OCI-LY1 (cell line): ENCODE measurements at regions not wholly inside any gene's neighbourhood (a gene's known extent, or its start where the extent isn't known, plus 50 kb on each side); places are given as distances from the start of the nearest gene placed in this dataset.
"Not testable (repeated sequence)": the region's sequence is repeated elsewhere in the genome, so short reads cannot be mapped to it uniquely, and the experiment has no call there.

Experiments
- H2AFZ ChIP-seq: fragments of 200-600 bp; sonication (generic), shearing (Covaris generic); 2 replicates; pipeline ENCODE4 v1.6.0; 2014; ENCODE audit warnings: antibody characterized with exemption, mild to moderate bottlenecking, low read length
- H3F3A ChIP-seq: fragments of 200-600 bp; sonication (generic), shearing (Covaris generic); 2 replicates; pipeline ENCODE4 v1.6.0; 2014; ENCODE audit warnings: mild to moderate bottlenecking, antibody characterized with exemption, low read length, moderate library complexity; ENCODE audit not compliant: insufficient read depth
- H3K27ac ChIP-seq: fragments of 200-600 bp; sonication (generic); 2 replicates; pipeline ENCODE4 v1.5.1; 2014; ENCODE audit warnings: low read length, mixed run types, mild to moderate bottlenecking, low read depth; ENCODE audit not compliant: poor library complexity, severe bottlenecking
- H3K27me3 ChIP-seq: fragments of 200-600 bp; sonication (generic); 2 replicates; pipeline ENCODE4 v1.6.0; 2014; ENCODE audit warnings: antibody characterized with exemption, mild to moderate bottlenecking, low read length, moderate library complexity; ENCODE audit not compliant: insufficient read depth
- H3K36me3 ChIP-seq: fragments of 200-600 bp; sonication (generic); 2 replicates; pipeline ENCODE4 v1.6.1; 2014; ENCODE audit warnings: mild to moderate bottlenecking, antibody characterized with exemption, low read length, moderate library complexity, mixed read lengths; ENCODE audit not compliant: insufficient read depth
- H3K4me1 ChIP-seq: fragments of 200-600 bp; sonication (generic); 2 replicates; pipeline ENCODE4 v1.5.1; 2014; ENCODE audit warnings: mild to moderate bottlenecking, low read length, moderate library complexity; ENCODE audit not compliant: insufficient read depth, severe bottlenecking
- H3K4me2 ChIP-seq: fragments of 200-600 bp; sonication (generic), shearing (Covaris generic); 2 replicates; pipeline ENCODE4 v1.6.1; 2014; ENCODE audit warnings: low read length
- H3K4me3 ChIP-seq: fragments of 200-600 bp; sonication (generic); 2 replicates; pipeline ENCODE4 v1.5.1; 2014; ENCODE audit warnings: low read length, low read depth, mild to moderate bottlenecking, mixed read lengths; ENCODE audit not compliant: poor library complexity, severe bottlenecking
- H3K79me2 ChIP-seq: fragments of 200-600 bp; shearing (Covaris generic); 2 replicates; pipeline ENCODE4 v1.6.1; 2016; ENCODE audit warnings: mixed run types, low read length, mixed read lengths; ENCODE audit not compliant: insufficient read depth
- H3K9ac ChIP-seq: fragments of 200-600 bp; sonication (generic), shearing (Covaris generic); 2 replicates; pipeline ENCODE4 v1.6.1; 2014; ENCODE audit warnings: mild to moderate bottlenecking, low read length, mixed read lengths
- H3K9me2 ChIP-seq: fragments of 200-600 bp; sonication (generic), shearing (Covaris generic); 2 replicates; pipeline ENCODE4 v1.6.1; 2014; ENCODE audit warnings: low read depth, mild to moderate bottlenecking, low read length, mixed read lengths
- H3K9me3 ChIP-seq: fragments of 200-600 bp; shearing (Covaris generic); 2 replicates; pipeline ENCODE4 v1.6.1; 2014; ENCODE audit warnings: low read length, mixed read lengths
- H4K20me1 ChIP-seq: fragments of 200-600 bp; sonication (generic), shearing (Covaris generic); 2 replicates; pipeline ENCODE4 v1.6.0; 2016; ENCODE audit warnings: mild to moderate bottlenecking, low read length; ENCODE audit not compliant: insufficient read depth
- EZH2 ChIP-seq: fragments of 200-600 bp; sonication (generic), shearing (Covaris generic); IDR thresholded peaks from 2 replicates; pipeline ENCODE4 v1.8.0; 2017; ENCODE audit warnings: borderline replicate concordance, mixed run types, mild to moderate bottlenecking, antibody characterized with exemption, low read length, moderate library complexity, mixed read lengths
- TF ChIP-seq, protein P1 (sequence below): fragments of 200-600 bp; sonication (generic), shearing (Covaris generic); IDR thresholded peaks from 2 replicates; pipeline ENCODE4 v1.5.1; 2017; ENCODE audit warnings: mild to moderate bottlenecking, antibody characterized with exemption, low read length, moderate library complexity, mixed read lengths

- Histone ChIP-seq H3F3A (no peaks in the 10 kb centered on the region), H3K36me3 (no peaks in the 10 kb centered on the region), H3K9me2 (no peaks in the 10 kb centered on the region), H3K9me3 (no peaks in the 10 kb centered on the region), H3K4me2 (no peak overlapping the region), H3K4me3 (no peak overlapping the region), H3K79me2 (no peaks in the 10 kb centered on the region), H3K4me1 (no peaks in the 10 kb centered on the region), H4K20me1 (no peaks in the 10 kb centered on the region), H3K27me3 (no peaks in the 10 kb centered on the region), H2AFZ (no peak overlapping the region), H3K9ac (no peak overlapping the region), H3K27ac (no peak overlapping the region)
- TF ChIP-seq, protein P1, sequence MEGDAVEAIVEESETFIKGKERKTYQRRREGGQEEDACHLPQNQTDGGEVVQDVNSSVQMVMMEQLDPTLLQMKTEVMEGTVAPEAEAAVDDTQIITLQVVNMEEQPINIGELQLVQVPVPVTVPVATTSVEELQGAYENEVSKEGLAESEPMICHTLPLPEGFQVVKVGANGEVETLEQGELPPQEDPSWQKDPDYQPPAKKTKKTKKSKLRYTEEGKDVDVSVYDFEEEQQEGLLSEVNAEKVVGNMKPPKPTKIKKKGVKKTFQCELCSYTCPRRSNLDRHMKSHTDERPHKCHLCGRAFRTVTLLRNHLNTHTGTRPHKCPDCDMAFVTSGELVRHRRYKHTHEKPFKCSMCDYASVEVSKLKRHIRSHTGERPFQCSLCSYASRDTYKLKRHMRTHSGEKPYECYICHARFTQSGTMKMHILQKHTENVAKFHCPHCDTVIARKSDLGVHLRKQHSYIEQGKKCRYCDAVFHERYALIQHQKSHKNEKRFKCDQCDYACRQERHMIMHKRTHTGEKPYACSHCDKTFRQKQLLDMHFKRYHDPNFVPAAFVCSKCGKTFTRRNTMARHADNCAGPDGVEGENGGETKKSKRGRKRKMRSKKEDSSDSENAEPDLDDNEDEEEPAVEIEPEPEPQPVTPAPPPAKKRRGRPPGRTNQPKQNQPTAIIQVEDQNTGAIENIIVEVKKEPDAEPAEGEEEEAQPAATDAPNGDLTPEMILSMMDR: no peak
- no peak for TF ChIP-seq EZH2
Observed at GRCh38 chr3:4084271-4084670, 218.9 kb upstream of the SETMAR start.

DNA sequence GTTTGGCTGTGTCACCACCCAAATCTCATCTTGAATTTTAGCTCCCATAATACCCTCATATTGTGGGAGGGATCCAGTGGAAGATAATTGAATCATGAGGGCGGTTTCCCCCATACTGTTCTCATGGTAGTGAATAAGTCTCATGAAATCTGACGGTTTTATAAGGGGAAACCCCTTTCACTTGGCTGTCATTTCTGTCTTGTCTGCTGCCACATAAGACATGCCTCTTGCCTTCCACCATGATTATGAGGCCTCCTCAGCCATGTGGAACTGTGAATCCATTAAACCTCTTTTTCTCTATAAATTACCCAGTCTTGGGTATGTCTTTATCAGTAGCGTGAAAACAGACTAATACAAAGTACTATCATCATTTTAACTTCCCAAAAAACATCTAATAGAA is 216.5 kb upstream of the SETMAR start:
- H3K9me3 ChIP-seq, H3K27me3 ChIP-seq, H3K36me3 ChIP-seq: not testable (repeated sequence)

DNA sequence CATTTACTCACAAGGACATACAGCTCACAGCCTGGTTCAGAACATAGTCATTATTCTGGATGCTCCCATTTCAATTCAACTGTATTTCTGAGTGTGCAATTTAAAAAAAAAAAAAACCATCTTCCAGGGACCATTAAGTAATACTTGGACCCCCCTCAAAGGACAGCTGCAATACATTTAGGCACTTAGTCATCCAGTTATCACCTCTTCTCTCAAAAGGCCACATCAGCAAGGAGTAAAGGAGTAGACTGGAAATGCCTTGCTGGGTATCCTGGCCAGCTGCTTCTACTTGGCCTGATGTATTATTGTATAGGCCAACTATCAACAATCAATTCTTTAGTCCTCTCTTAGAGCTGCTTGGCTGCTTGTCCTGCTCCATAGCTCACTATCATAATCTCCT is 211.4 kb upstream of the SETMAR start:
- Histone ChIP-seq H3K9me3 (no peaks in the 10 kb centered on the region), H3K4me1 (no peaks in the 10 kb centered on the region), H3K4me3 (no peak overlapping the region), H3K4me2 (no peak overlapping the region), H3K27ac (no peak overlapping the region), H3K36me3 (no peaks in the 10 kb centered on the region), H3K9me2 (no peaks in the 10 kb centered on the region), H3K9ac (no peak overlapping the region), H4K20me1 (no peaks in the 10 kb centered on the region), H2AFZ (no peak overlapping the region), H3F3A (no peaks in the 10 kb centered on the region), H3K27me3 (no peaks in the 10 kb centered on the region), H3K79me2 (no peaks in the 10 kb centered on the region)
- TF ChIP-seq, protein P1: no peak
- TF ChIP-seq EZH2: no peak

More for the DNA sequence above, 216.5 kb upstream of the SETMAR start:
- H3K9me2 ChIP-seq, H4K20me1 ChIP-seq, H3K4me3 ChIP-seq, H3K79me2 ChIP-seq, H2AFZ ChIP-seq, H3K9ac ChIP-seq, H3K27ac ChIP-seq, H3K4me2 ChIP-seq, H3K4me1 ChIP-seq, H3F3A ChIP-seq: not testable (repeated sequence)

GRCh38 chr3:4097801-4098200 is 205.4 kb upstream of the SETMAR start:
- TF ChIP-seq, protein P1: no peak
- TF ChIP-seq EZH2: no peak
- Histone ChIP-seq H3K79me2 (no peaks in the 10 kb centered on the region), H3F3A (no peaks in the 10 kb centered on the region), H3K4me1 (no peaks in the 10 kb centered on the region), H3K4me2 (no peak overlapping the region), H3K9me3 (no peaks in the 10 kb centered on the region), H3K36me3 (no peaks in the 10 kb centered on the region), H3K27ac (no peak overlapping the region), H3K4me3 (no peak overlapping the region), H2AFZ (no peak overlapping the region), H4K20me1 (no peaks in the 10 kb centered on the region; the same call in 1 of the 2 replicates), H3K9ac (no peak overlapping the region), H3K27me3 (no peaks in the 10 kb centered on the region), H3K9me2 (no peaks in the 10 kb centered on the region)
